Fibroblast of pulmonary artery (primary cell): ENCODE measurements at regions not wholly inside any gene's neighbourhood (a gene's known extent, or its start where the extent isn't known, plus 50 kb on each side); places are given as distances from the start of the nearest gene placed in this dataset.

Source experiments
- DNase-seq: peaks from one replicate; pipeline ENCODE4 v3.0.0-alpha.2; 2010; ENCODE audit warnings: low read depth
- H3K4me3 ChIP-seq: replicated peaks from 2 replicates; pipeline ENCODE4 v1.5.1; 2011; ENCODE audit warnings: low read depth, mild to moderate bottlenecking, control low read depth, low read length, moderate library complexity
- CTCF ChIP-seq: IDR thresholded peaks from 2 replicates; pipeline ENCODE4 v1.5.1; 2011; ENCODE audit warnings: mild to moderate bottlenecking, control low read depth, low read length, inconsistent platforms; ENCODE audit errors: missing control alignments

GRCh38 chr7:20980232-20980631, 193.5 kb upstream of the SP8 start:
- DNase-seq: no peak
- no peak overlapping the region for H3K4me3 ChIP-seq
- no peak for TF ChIP-seq CTCF

- TF ChIP-seq CTCF: no peak
- H3K4me3 ChIP-seq: no peak overlapping the region
- no peak for DNase-seq
These were observed 194.1 kb upstream of the SP8 start for GRCh38 chr7:20980668-20981264.

- no peak for TF ChIP-seq CTCF
- no peak overlapping the region for H3K4me3 ChIP-seq
- DNase-seq: no peak
These were observed 201.7 kb upstream of the SP8 start for GRCh38 chr7:20988340-20988739.

- DNase-seq: no peak
- no peak for TF ChIP-seq CTCF
These were observed 204.9 kb upstream of the SP8 start for GRCh38 chr7:20991544-20991943.

GRCh38 chr7:20993693-20994092, 207.0 kb upstream of the SP8 start:
- H3K4me3 ChIP-seq: no peak overlapping the region
- DNase-seq: no peak
- no peak for TF ChIP-seq CTCF

More at GRCh38 chr7:20991544-20991943, 204.9 kb upstream of the SP8 start:
- H3K4me3 ChIP-seq: no peak overlapping the region

- no peak overlapping the region for H3K4me3 ChIP-seq
- no peak for DNase-seq
- TF ChIP-seq CTCF: no peak
These were observed 211.6 kb upstream of the SP8 start for GRCh38 chr7:20998309-20998708.

GRCh38 chr7:21011153-21011552, 224.5 kb upstream of the SP8 start:
- no peak overlapping the region for H3K4me3 ChIP-seq
- TF ChIP-seq CTCF: no peak
- DNase-seq: no peak
